HG02763 (cell line): ENCODE measurements at regions not wholly inside any gene's neighbourhood (a gene's known extent, or its start where the extent isn't known, plus 50 kb on each side); places are given as distances from the start of the nearest gene placed in this dataset.

Experiments
- ATAC-seq: cut with Tn5 transposase; IDR thresholded peaks from one replicate; pipeline ENCODE4 v1.9.1; 2021; ENCODE audit warnings: mild to moderate bottlenecking, moderate library complexity; ENCODE audit not compliant: unreplicated experiment

DNA sequence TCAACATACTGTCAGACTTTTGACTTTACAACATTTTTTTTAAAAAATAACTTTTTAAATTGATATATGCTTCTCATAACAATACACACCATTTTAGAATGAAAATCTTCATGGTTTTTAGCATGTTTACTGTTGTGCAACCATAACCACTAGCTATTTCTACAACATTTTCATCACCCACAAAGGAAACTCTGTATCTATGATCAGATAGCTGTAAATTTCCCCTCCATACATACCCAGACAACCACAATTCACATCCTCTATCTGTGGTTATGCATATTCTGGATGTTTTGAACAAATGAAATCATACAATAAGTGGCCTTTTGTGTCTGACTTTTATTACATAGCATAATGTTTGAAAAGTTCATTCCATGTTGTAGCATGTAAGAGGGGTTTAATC is 1666.0 kb downstream of the EFNB2 start:
- no peak for ATAC-seq

DNA sequence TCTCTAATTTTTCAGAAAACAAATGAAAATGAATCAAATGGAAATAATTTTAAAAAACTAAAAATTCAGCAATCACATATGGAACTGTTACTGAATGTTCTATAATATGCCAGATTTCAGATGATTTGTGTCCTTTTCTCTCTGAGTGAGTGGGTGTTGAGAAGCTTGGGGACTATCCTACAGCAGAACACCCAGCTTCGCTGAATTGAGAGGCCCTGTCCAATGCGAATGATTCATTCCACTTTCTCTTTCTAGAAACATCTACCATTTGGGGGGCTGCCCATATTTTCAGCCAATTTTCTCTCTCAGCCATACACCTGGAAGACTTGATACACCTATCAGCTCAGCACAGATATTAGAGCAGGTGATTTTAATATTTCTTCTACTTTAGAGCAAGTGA is 1666.7 kb downstream of the EFNB2 start:
- no peak for ATAC-seq

DNA sequence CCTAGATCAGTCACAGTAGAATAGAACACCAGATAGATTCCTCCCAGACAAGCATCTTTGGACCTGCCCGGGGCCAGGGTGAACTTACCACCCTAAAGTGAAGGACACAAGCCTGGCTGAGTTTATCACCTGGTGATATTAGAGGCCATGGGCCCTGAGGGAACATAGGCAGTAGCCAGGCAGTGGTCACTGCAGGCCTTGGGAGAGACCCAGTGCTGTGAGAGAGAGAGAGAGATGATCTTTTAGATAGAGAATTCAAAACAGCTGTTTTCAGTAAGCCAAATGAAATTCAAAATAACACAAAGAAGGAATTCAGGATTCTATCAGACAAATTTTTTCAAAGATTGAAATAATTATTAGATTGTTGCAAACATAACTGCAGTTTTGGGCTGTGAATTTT is 1679.9 kb downstream of the EFNB2 start:
- no peak for ATAC-seq

DNA sequence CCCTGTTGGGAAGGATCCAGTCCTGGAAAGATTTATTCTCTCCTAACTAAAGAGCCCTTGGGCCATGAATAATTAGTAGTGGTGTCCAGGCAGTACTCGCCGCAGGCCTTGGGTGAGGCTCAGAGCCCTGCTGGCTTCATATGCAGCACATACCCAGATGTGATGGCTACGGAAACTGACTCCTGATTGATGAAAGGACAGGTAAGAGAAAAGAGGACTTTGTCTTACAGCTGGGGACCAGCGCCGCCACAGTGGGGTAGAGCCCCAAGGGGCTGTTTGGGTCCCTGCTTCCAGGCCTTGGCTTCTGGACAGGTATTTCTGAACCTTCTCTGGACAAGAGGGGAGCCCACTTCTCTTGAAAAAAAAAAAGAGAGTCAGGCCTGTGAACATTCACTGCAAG is 1680.8 kb downstream of the EFNB2 start:
- ATAC-seq = no peak

DNA sequence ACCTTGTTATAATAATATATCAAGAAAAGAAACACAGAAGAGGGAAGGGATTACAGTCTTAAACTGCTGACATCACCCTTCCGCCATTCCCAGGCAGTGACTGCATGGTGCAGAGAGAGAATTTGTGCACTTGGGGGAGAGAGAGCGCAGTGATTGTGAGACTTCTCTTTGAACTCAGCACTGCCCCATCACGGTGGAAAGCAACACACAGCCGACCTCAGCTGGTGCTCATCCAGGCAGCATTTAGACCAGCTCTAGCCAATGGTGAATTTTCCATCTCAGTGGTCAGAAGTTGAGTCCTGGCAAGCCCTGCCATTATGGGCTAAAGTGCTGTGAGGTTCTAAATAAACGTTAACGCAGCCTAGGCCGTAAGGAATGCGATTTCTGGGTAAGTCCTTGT is 1681.5 kb downstream of the EFNB2 start:
- no peak for ATAC-seq

DNA sequence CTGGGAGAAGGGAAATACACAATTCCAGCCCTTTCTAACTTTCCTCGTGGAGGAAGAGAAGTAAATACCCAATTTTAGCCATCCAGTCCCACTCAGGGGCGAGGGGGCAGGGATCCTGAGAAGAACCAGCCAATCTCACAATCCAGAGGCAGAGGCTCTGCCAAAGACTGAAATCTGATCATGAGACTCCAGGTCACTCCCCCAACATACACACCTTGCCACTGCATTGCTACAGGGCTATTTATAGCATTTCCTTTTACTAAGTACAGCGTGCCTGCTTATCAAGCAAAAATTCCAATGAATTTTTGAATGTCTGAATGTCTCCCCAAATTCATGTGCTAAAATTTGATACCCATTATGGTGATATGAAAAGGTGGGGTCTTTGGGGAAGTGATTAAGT is 1687.5 kb downstream of the EFNB2 start:
- ATAC-seq = no peak

DNA sequence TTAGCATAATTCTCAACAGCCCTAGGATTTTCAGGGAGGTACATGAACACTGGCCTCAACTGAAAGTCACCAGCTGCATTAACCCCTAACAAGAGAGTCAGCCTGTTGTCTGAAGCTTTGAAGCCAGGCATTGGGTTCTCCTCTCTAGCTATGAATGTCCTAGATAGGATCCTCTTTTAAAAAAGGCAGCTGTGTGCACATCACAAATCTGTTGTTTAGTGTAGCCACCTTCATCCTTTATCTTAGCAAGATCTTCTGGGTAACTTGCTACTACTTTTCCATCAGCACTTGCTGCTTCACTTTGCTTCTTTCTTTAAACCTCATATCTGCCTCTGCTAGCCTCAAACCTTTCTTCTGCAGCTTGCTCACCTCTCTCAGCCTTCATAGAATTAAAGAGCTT is 1692.1 kb downstream of the EFNB2 start:
- ATAC-seq = no peak

DNA sequence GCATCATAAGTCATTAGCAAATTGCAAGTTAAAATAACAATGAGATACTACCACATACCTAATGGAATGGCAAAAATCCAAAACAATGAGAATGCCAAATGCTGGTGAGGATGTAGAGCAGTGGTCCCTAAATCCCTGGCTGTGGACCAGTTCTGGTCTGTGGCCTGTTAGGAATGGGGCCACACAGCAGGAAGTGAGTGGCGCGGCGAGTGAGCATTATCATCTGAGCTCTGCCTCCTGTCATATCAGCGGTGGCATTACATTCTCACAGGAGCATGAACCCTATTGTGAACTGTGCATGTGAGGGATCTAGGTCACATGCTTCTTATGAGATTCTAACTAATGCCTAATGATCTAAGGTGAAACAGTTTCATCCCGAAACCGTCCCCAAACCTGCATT is 1694.4 kb downstream of the EFNB2 start:
- ATAC-seq = no peak

DNA sequence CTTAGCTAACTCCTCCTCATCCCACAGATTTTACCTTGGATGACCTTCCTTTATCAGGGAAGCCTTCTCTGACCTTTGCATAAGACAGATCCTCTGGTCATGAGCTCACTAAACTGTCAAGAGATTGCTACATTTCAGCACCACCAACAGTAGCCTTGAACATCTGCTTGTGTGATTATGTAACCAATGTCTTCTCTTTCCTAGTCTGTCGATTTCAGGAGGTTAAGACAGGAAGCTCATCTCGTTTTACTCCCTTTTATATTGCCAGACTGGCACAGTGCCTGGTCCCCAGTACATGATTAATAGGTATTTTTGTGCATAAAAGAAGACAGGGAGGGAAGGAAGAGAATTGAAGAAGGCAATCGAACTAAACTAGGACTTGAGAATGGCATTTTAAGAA is 1697.7 kb downstream of the EFNB2 start:
- no peak for ATAC-seq

DNA sequence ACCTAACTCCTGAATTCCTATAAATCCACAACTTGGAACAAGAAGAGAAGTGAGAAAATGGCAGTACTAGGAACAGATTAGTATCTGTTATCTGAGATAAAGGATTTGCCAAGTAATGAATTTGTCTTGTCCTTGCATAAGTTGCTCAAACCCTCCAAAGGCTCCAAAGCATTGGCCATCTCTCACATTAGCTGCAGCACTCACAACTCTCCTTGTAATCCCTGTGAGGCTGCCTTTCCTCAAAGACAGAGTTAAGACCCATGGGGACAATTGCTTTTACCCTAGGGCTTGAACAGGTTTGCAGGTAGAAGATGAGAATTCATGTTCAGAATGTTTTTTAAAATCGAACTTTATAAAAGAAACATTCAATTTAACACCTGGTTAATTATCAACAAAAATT is 1702.2 kb downstream of the EFNB2 start:
- ATAC-seq = no peak

DNA sequence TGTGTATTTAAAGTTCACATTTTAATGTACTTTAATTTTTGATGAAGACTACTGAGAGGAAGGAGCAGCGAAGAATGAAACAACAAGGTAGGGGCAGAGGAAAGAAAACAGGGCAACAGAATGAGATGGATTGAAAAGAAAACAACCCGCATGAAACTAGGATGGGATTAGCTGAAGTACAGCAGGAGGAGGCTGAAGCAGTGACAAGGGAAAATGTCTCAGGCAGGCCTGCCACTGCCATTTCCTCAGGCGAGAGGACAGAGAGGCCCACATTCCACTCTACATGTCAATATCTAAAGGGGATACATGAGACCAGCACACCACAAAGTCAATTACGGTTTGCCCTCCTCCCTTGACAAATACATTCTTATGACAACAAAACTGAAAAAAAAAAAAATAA is 1703.2 kb downstream of the EFNB2 start:
- no peak for ATAC-seq

DNA sequence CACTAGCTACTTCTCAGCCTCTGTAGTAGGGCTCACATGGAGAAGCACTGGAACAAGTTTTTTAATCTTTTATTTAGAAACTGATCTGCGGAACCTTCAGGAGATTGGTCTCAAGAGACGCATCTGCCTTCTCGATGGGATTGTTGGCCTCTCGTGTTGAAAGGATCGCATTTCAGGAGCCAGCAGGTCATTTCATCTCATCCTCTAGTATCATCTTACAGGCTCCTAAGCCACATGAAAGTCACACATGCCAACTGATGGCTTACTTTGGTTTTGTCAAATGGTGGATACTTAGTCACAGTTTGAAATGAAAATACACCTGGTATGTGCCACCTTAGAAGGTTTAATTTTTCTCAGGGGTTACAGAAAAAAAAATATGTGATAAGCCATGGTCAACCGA is 1703.6 kb downstream of the EFNB2 start:
- no peak for ATAC-seq

DNA sequence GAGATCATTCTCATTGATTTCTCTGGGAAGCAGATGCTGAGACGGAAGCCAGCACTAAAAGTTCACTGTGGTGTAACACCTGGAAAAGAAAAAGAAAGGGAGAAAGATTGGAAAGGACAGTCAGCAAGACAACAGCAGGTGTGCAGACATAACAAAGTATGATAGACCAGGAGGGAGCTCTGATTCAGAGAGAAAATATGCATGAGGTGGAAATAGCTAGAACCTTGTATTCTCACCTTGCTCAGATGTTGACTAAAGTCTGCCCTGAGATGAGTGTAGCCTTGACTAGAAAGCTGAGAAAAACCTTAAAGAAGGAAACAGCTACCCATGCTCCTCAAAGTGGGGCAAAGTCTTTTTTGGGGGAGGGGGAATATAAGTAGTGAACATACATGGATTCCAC is 1711.8 kb downstream of the EFNB2 start:
- no peak for ATAC-seq

DNA sequence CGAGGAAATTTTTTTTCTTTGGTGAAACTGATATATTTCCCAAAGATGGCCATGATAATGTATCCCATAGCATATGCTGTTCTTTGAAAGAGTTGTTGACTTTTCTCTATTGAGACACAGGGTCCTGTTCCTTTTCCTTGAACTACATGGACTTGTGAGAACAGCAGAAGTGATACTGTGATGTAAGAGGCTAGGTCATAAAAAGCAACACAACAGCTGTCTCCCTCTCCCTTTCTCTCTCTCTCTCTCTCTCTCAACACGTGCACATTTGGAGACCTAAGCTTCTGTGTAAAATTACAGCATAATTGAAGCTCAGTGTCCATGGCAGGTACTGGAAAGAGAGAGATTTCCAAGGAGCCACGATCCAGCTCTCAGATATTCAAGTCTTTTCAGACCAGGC is 1712.4 kb downstream of the EFNB2 start:
- ATAC-seq = no peak

DNA sequence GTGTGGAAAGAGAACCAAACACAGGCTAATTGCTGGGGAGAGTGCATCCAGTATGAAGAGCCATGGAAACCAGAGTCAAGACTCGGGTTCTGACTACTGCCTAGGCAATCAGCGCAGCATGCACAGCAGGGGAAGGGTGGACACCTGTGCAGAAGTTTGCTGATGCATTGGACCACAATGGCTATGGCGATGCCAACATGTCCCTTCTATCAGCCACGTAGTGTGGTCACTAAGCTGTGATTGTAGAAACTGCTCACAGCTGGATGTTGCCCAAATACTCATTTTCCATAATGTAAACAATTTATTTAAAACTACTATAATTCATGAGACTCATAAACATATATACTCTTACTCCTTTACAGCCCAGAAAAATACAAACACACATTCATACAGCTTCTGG is 1718.2 kb downstream of the EFNB2 start:
- ATAC-seq = no peak

DNA sequence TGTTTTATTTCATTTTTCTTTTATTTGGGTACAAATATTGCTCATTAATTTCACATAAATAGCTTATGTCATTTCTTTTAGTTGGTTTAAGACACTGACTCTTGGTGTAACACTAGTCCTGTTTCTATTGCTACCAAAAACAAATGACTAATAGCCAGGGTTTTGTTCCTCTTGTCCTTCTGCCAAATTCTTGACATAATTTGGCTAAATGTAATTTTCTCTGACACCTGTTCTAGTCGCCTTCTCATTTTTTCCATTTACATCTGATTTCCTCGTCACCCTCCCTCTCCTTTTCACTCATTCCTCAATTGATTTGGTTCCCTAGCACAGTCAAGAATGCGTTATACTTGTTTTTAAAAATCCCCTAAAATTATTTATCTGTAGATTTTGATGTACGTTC is 1718.7 kb downstream of the EFNB2 start:
- ATAC-seq = no peak

DNA sequence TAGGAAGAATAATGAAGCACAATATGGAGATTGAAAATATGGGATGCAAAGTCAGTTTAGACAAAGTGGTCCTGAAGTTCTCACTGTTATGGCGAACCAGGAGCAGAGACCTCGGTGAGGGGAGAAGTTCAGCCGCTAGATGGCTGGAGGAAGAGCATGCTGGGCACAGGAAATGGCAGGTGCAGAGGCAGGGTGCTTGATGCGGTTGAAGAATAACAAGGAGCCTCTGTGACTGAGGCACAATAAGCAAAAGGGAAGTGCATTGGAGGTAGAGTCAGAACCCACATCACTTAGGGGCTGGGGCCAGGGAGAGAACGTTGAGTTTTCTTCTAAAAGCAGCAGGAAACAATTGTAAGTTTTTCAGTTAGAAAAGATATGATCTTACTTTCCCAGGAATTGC is 1725.2 kb downstream of the EFNB2 start:
- ATAC-seq = no peak

DNA sequence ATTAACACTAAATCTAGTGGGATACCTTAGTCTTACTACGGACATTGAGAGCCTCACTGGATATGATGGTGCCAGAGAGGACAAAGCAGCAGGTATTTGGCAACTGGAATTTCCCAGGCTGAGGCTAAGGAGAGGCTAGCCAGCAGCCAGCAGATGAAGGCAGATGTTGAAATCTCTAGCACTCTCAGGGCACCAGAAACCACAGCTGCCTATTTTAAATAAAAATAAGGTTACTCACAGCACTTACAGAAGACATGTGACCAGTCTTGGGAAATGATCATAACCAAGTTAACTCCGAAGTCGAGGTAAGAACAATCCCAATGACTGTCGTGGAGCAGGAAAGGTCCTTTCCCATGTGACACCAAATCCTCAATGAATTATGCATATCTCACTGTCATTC is 1726.0 kb downstream of the EFNB2 start:
- no peak for ATAC-seq

DNA sequence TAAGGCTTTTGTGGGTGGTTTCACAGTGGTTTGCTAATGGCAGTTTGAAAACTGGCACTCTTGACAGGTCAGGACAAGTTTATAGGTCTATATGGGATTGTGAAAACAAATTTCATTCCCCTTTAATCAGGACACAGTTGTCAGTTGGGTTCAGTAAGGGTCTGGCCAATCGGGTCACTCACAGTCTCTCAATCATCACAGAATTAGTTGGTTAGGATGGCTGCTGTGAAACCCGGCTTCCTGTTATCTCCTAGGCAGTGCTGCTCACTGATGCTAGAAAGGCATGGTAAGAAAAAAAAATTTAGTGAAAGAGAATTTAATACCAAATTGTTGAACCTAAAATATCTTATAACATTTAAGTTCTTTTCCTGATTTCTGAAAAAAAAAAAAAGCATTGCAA is 1730.1 kb downstream of the EFNB2 start:
- ATAC-seq = no peak

DNA sequence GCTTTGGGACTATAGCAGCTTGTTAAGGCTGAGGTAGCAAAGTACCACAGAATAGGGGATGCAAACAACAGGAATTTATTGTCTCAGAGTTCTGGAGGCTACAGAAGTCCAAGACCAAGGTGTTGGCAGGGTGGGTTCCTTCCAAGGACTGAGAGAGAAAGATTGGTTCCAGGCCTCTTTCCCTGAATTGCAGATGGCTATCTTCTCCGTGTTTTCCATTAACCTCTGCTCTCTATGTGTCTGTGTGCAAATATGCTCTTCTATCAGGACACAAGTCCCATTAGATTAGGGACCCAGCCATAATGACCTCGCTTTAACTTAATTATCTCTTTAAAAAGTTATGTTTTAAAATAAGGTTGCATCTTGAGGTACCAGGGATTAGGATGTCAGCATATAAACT is 1732.9 kb upstream of the SLC10A2 start:
- ATAC-seq = no peak

DNA sequence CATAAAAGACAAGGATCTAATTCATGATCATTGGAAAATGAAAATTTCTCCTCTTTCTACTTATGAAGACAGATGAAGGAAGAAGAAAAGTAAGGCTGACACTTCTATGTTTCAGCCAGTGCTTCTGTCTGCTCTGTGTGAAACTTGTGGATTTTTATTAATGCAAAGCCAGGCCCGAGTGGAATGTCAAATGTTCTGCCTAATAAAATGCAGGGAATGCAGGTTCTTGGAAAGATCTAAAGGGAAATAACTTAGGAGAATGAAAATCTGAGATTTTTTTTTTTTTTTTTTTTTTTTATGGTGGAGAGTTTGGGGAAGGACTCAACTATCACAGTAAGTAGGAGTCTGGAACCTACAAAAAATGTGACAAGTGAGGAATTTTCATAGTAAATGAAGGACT is 1732.3 kb upstream of the SLC10A2 start:
- ATAC-seq = no peak

DNA sequence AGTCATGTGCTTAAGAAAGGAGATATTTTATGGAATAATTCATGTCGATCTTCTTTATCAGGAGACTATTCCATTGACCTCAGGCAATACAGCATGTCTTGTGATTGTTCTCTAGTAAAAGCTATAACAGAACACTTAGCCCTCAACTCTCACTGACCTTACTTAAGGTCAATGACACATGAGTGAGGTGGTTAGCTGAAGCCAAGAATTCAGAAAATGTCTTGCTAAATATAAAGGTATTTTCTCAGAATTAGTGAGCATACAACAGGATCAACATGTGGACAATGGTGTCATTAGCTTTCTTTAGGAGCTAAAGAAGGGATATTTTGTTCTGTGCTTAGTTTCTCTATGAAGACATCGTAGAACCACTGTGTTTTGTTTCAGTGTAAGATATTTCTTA is 1730.4 kb upstream of the SLC10A2 start:
- no peak for ATAC-seq

DNA sequence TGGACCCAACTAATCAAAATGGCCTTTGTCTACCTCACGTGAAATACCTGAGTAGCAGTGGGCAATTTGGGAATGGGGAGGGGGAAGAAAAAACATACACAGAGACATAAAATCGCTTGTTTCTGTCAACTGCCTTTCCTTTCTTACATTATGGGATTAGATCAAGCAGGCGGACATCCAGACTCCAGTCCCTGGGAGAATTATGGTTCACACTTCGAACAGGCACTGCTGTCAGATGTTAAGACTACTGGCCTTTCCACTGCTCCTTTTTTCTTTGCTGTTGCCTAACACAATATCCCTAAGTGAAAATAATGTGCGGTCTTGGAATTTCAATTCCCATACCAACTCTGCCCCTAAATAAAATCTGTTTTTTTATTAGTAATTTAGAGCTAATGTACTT is 1719.7 kb upstream of the SLC10A2 start:
- no peak for ATAC-seq

DNA sequence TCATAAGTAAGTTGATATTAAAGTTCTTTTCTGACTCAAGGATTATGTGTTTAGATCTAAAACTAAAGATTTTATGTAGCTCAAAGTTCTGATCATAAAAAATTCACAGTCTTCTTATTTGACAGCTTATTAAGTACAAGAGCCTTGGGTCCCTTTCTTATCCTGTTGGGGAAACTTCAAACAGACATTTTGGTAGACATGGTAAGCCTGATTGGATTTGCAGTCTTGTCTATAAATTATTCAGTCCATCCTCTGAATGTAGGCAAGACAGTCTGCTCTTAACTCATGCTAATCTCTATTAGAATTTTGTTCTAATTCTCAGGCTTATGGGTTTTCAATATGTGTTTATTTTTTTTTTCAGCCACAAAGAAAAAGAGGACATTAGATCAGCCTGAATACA is 1718.7 kb upstream of the SLC10A2 start:
- ATAC-seq = no peak
